Activated CD4-positive, alpha-beta T cell treated with anti-CD3 and anti-CD28 coated beads, Interleukin-2, amount 10 ng/mL, durations not matched to agents 24 days and 14 days (primary cell): ENCODE measurements at regions not wholly inside any gene's neighbourhood (a gene's known extent, or its start where the extent isn't known, plus 50 kb on each side); places are given as distances from the start of the nearest gene placed in this dataset.

Experiments
- DNase-seq: peaks from one replicate; pipeline ENCODE4 v3.0.0; 2022
- H3K27ac Mint-ChIP-seq: one replicate; pipeline ENCODE4 v1.8.0; 2022; ENCODE audit warnings: mild to moderate bottlenecking, mixed read lengths
- H3K27me3 Mint-ChIP-seq: one replicate; pipeline ENCODE4 v1.8.0; 2022; ENCODE audit warnings: mixed read lengths
- H3K36me3 Mint-ChIP-seq: one replicate; pipeline ENCODE4 v1.8.0; 2022; ENCODE audit warnings: low read depth, mild to moderate bottlenecking, mixed read lengths
- H3K4me1 Mint-ChIP-seq: one replicate; pipeline ENCODE4 v1.8.0; 2021; ENCODE audit warnings: mixed read lengths
- H3K4me3 Mint-ChIP-seq: one replicate; pipeline ENCODE4 v1.8.0; 2022; ENCODE audit warnings: mild to moderate bottlenecking, moderate library complexity, mixed read lengths
- H3K9me3 Mint-ChIP-seq: one replicate; pipeline ENCODE4 v1.8.0; 2021; ENCODE audit warnings: mixed read lengths
- intact Hi-C: fragments of 100-400 bp; cut with micrococcal nuclease; formaldehyde crosslinking; loops from one replicate; pipeline ENCODE4 v1.15.1; 2023

- Mint-ChIP-seq H3K36me3 (no peaks in the 10 kb centered on the region), H3K4me3 (no peak overlapping the region), H3K27ac (peak overlapping the region; percentile 64), H3K9me3 (no peaks in the 10 kb centered on the region), H3K4me1 (peaks cover 42% of the 10 kb centered on the region), H3K27me3 (no peaks in the 10 kb centered on the region)
- intact Hi-C loops, result loop anchor here (5.0 to 10.0 kb wide), 5 partner anchors 179 to 552 kb away; partner anchors contain the start of gene RYBP
- no peak for DNase-seq
Measured at GRCh38 chr3:72265256-72266015, 480.5 kb upstream of the PROK2 start.

GRCh38 chr3:72263223-72263990 lies 478.5 kb upstream of the PROK2 start:
- intact Hi-C loops, result loop anchor here (5.0 to 10.0 kb wide), 5 partner anchors 76 to 361 kb away; partner anchors contain the start of gene RYBP
- no peaks in the 10 kb centered on the region for H3K27me3 Mint-ChIP-seq
- peaks cover 38% of the 10 kb centered on the region for H3K4me1 Mint-ChIP-seq
- H3K9me3 Mint-ChIP-seq, result peaks cover 2% of the 10 kb centered on the region
- H3K27ac Mint-ChIP-seq, result no peak overlapping the region
- H3K36me3 Mint-ChIP-seq, result no peaks in the 10 kb centered on the region
- no peak overlapping the region for H3K4me3 Mint-ChIP-seq
- no peak for DNase-seq

- Mint-ChIP-seq H3K27ac (no peak overlapping the region), H3K9me3 (peaks cover 6% of the 10 kb centered on the region), H3K4me1 (peaks cover 38% of the 10 kb centered on the region), H3K36me3 (no peaks in the 10 kb centered on the region), H3K27me3 (no peaks in the 10 kb centered on the region), H3K4me3 (no peak overlapping the region)
- no peak for DNase-seq
- intact Hi-C loops, result loop anchor here (5.0 to 10.0 kb wide), 5 partner anchors 75 to 362 kb away; partner anchors contain the start of gene RYBP
Measured at GRCh38 chr3:72262736-72263135, 477.8 kb upstream of the PROK2 start.

- peaks cover 35% of the 10 kb centered on the region for H3K4me1 Mint-ChIP-seq
- H3K9me3 Mint-ChIP-seq, result peaks cover 9% of the 10 kb centered on the region
- no peaks in the 10 kb centered on the region for H3K36me3 Mint-ChIP-seq
- intact Hi-C loops, result loop anchor here (2.0 to 10.0 kb wide), 6 partner anchors 75 to 363 kb away; partner anchors contain the start of gene RYBP
- H3K27ac Mint-ChIP-seq, result no peak overlapping the region
- no peaks in the 10 kb centered on the region for H3K27me3 Mint-ChIP-seq
- DNase-seq, result no peak
- no peak overlapping the region for H3K4me3 Mint-ChIP-seq
Measured at GRCh38 chr3:72261566-72262564, 476.9 kb upstream of the PROK2 start.

GRCh38 chr3:72260588-72260910 lies 475.6 kb upstream of the PROK2 start:
- Mint-ChIP-seq H3K27ac (no peak overlapping the region), H3K36me3 (no peaks in the 10 kb centered on the region), H3K27me3 (no peaks in the 10 kb centered on the region), H3K4me1 (peaks cover 31% of the 10 kb centered on the region), H3K9me3 (peaks cover 9% of the 10 kb centered on the region), H3K4me3 (no peak overlapping the region)
- DNase-seq, result no peak
- intact Hi-C loops, result loop anchor here (2.0 to 10.0 kb wide), 6 partner anchors 73 to 364 kb away; partner anchors contain the start of gene RYBP

GRCh38 chr3:72259755-72260587 lies 475.0 kb upstream of the PROK2 start:
- peak overlapping the region; percentile 56 for H3K27ac Mint-ChIP-seq
- no peaks in the 10 kb centered on the region for H3K36me3 Mint-ChIP-seq
- intact Hi-C loops, result loop anchor here (2.0 to 10.0 kb wide), 6 partner anchors 73 to 365 kb away; partner anchors contain the start of gene RYBP
- H3K4me3 Mint-ChIP-seq, result no peak overlapping the region
- H3K4me1 Mint-ChIP-seq, result peaks cover 25% of the 10 kb centered on the region
- no peaks in the 10 kb centered on the region for H3K27me3 Mint-ChIP-seq
- DNase-seq, result no peak
- peaks cover 9% of the 10 kb centered on the region for H3K9me3 Mint-ChIP-seq

GRCh38 chr3:72258361-72259141 lies 473.6 kb upstream of the PROK2 start:
- intact Hi-C loops, result no loop called here
- no peak for DNase-seq
- Mint-ChIP-seq H3K9me3 (peaks cover 9% of the 10 kb centered on the region), H3K4me1 (peaks cover 24% of the 10 kb centered on the region), H3K4me3 (peak overlapping the region; percentile 31), H3K27me3 (peaks cover 2% of the 10 kb centered on the region), H3K27ac (peak overlapping the region; percentile 1), H3K36me3 (no peaks in the 10 kb centered on the region)

GRCh38 chr3:72257738-72258137 lies 472.8 kb upstream of the PROK2 start:
- Mint-ChIP-seq H3K27me3 (peaks cover 6% of the 10 kb centered on the region), H3K4me1 (peaks cover 24% of the 10 kb centered on the region), H3K36me3 (no peaks in the 10 kb centered on the region), H3K4me3 (no peak overlapping the region), H3K9me3 (peaks cover 9% of the 10 kb centered on the region), H3K27ac (no peak overlapping the region)
- intact Hi-C loops, result no loop called here
- no peak for DNase-seq

GRCh38 chr3:72257203-72257602 lies 472.3 kb upstream of the PROK2 start:
- no peak for DNase-seq
- intact Hi-C loops, result no loop called here
- Mint-ChIP-seq H3K4me3 (no peak overlapping the region), H3K27ac (no peak overlapping the region), H3K27me3 (peaks cover 9% of the 10 kb centered on the region), H3K9me3 (peaks cover 9% of the 10 kb centered on the region), H3K36me3 (no peaks in the 10 kb centered on the region), H3K4me1 (peaks cover 24% of the 10 kb centered on the region)

- H3K9me3 Mint-ChIP-seq, result peaks cover 9% of the 10 kb centered on the region
- H3K4me1 Mint-ChIP-seq, result peaks cover 24% of the 10 kb centered on the region
- no peak overlapping the region for H3K4me3 Mint-ChIP-seq
- DNase-seq, result no peak
- no peaks in the 10 kb centered on the region for H3K36me3 Mint-ChIP-seq
- no peak overlapping the region for H3K27ac Mint-ChIP-seq
- intact Hi-C loops, result no loop called here
- peaks cover 10% of the 10 kb centered on the region for H3K27me3 Mint-ChIP-seq
Measured at GRCh38 chr3:72256716-72257115, 471.8 kb upstream of the PROK2 start.

- H3K27ac Mint-ChIP-seq, result no peak overlapping the region
- H3K4me3 Mint-ChIP-seq, result no peak overlapping the region
- peaks cover 14% of the 10 kb centered on the region for H3K27me3 Mint-ChIP-seq
- H3K9me3 Mint-ChIP-seq, result peaks cover 9% of the 10 kb centered on the region
- peaks cover 24% of the 10 kb centered on the region for H3K4me1 Mint-ChIP-seq
- H3K36me3 Mint-ChIP-seq, result no peaks in the 10 kb centered on the region
- DNase-seq, result peak; percentile 66
- intact Hi-C loops, result no loop called here
Measured at GRCh38 chr3:72255791-72256559, 471.0 kb upstream of the PROK2 start.
